ENCODE measurements at regions not wholly inside any gene's neighbourhood (a gene's known extent, or its start where the extent isn't known, plus 50 kb on each side); places are given as distances from the start of the nearest gene placed in this dataset.

- Histone ChIP-seq H2BK15ac (ENCODE audit: low read length) (no peak overlapping the region), H2BK12ac (ENCODE audit: low read depth, low read length) (no peak overlapping the region), H3K36me3 (ENCODE audit: control insufficient read depth in 2 of 4, insufficient read depth in 4 of 4, low read length in 3 of 4) (no peaks in the 10 kb centered on the region), H3K79me1 (ENCODE audit: low read depth, low read length) (no peaks in the 10 kb centered on the region), H2AFZ (ENCODE audit: low read length) (no peak overlapping the region), H3K4me2 (ENCODE audit: insufficient read depth in 1 of 2, low read depth in 2 of 2, low read length in 2 of 2) (no peak overlapping the region), H2BK120ac (replicated peaks; ENCODE audit: low read depth, low read length) (no peak overlapping the region), H3K56ac (replicated peaks; ENCODE audit: insufficient read length, low read depth, low read length) (no peak overlapping the region), H3K79me2 (ENCODE audit: control insufficient read depth in 1 of 2, insufficient read depth in 2 of 2, low read length in 2 of 2) (no peaks in the 10 kb centered on the region), H3K4ac (replicated peaks; ENCODE audit: insufficient read length, low read depth, low read length) (no peak overlapping the region), H2BK20ac (ENCODE audit: low read length) (no peak overlapping the region), H3K9ac (replicated peaks in 1 of 4; ENCODE audit: extremely low read depth in 1 of 4, low read depth in 3 of 4, low read length in 3 of 4) (no peak overlapping the region), H3K23ac (ENCODE audit: insufficient read length) (no peak overlapping the region), H4K8ac (ENCODE audit: extremely low read depth, insufficient read depth, low read length) (no peak overlapping the region), H4K20me1 (replicated peaks in 1 of 2; ENCODE audit: control insufficient read depth in 1 of 2, insufficient read depth in 2 of 2, low read length in 2 of 2) (no peaks in the 10 kb centered on the region), H2AK5ac (ENCODE audit: low read depth, low read length) (no peak overlapping the region), H4K91ac (replicated peaks; ENCODE audit: insufficient read length, low read length) (no peak overlapping the region), H2BK5ac (ENCODE audit: low read depth, low read length) (no peak overlapping the region), H3K14ac (ENCODE audit: insufficient read length) (no peak overlapping the region), H3K4me1 (replicated peaks in 1 of 4; ENCODE audit: control insufficient read depth in 3 of 4, insufficient read depth in 4 of 4, low read length in 3 of 4) (no peaks in the 10 kb centered on the region), H3K9me3 (ENCODE audit: insufficient read depth in 2 of 2, low read depth in 1 of 2, low read length in 1 of 2) (no peaks in the 10 kb centered on the region), H3K18ac (ENCODE audit: extremely low read depth, low read length) (no peak overlapping the region), H3K27me3 (replicated peaks in 1 of 4; ENCODE audit: control insufficient read depth in 3 of 4, extremely low read depth in 1 of 4, insufficient read depth in 3 of 4, low read length in 3 of 4) (no peaks in the 10 kb centered on the region), H3K27ac (ENCODE audit: low read depth, low read length) (no peak overlapping the region), H4K5ac (ENCODE audit: insufficient read length, low read depth, low read length) (no peak overlapping the region), H3K4me3 (ENCODE audit: extremely low read depth in 1 of 4, insufficient read depth in 2 of 4, low read depth in 3 of 4, low read length in 4 of 4) (no peak overlapping the region), H3K23me2 (ENCODE audit: low read depth, low read length) (no peaks in the 10 kb centered on the region)
- ChIA-PET CTCF (ENCODE audit: partially characterized antibody) (no interaction called here), POLR2A (ENCODE audit: partially characterized antibody) (no interaction called here)
- FAIRE-seq (no peak), DNase-seq (ENCODE audit: low read depth in 1 of 2, low spot score in 2 of 2) (no peak)
- 95% methylated on average over 1 of the region's 1 CpG; no CpG with 5 or more reads in 1 of the 2 experiments for WGBS, 2 experiments (ENCODE audit: extremely low coverage in 1 of 2, insufficient coverage in 1 of 2, insufficient read length in 1 of 2, insufficient replicate concordance in 2 of 2, low coverage in 1 of 2, low lambda C conversion rate in 2 of 2, missing lambda C conversion rate in 1 of 2)
- TF ChIP-seq SIX5 (IDR thresholded peaks at IDR 0.05; ENCODE audit: low read depth, low read length) (no peak), CHD1 (IDR thresholded peaks at IDR 0.05; ENCODE audit: low read depth, low read length) (no peak), TAF1 (IDR thresholded peaks at IDR 0.05; ENCODE audit: low read depth, low read length) (no peak), SP1 (IDR thresholded peaks at IDR 0.05; ENCODE audit: low read depth, low read length) (no peak), RNF2 (IDR thresholded peaks at IDR 0.05; ENCODE audit: borderline replicate concordance, low read depth, low read length, missing control alignments, poor library complexity, severe bottlenecking) (no peak), KDM5A (IDR thresholded peaks at IDR 0.05; ENCODE audit: low read length) (no peak), MAFK (IDR thresholded peaks at IDR 0.05; ENCODE audit: low read depth, low read length) (no peak), ASH2L (IDR thresholded peaks at IDR 0.05; ENCODE audit: low read length) (no peak), KDM4A (IDR thresholded peaks at IDR 0.05; ENCODE audit: low read depth, low read length, severe bottlenecking) (no peak), BACH1 (IDR thresholded peaks at IDR 0.05; ENCODE audit: low read length) (no peak), RBBP5 (IDR thresholded peaks at IDR 0.05; ENCODE audit: borderline replicate concordance, low read depth, low read length) (no peak), CTCF (IDR thresholded peaks at IDR 0.05; ENCODE audit: control extremely low read depth in 1 of 3, insufficient read depth in 1 of 3, low read depth in 1 of 3, low read length in 3 of 3) (no peak), TBP (IDR thresholded peaks at IDR 0.05; ENCODE audit: low read depth, low read length) (no peak), EZH2 (IDR thresholded peaks at IDR 0.05; ENCODE audit: low read depth, low read length, severe bottlenecking) (no peak)
Measured at GRCh38 chr6:145380186-145380585, 355.1 kb downstream of the EPM2A start.

Measured in H1 (cell line).